Mesothelial cell of epicardium (in vitro differentiated cells): ENCODE measurements at regions not wholly inside any gene's neighbourhood (a gene's known extent, or its start where the extent isn't known, plus 50 kb on each side); places are given as distances from the start of the nearest gene placed in this dataset.

ENCODE experiments used
- DNase-seq, 2 experiments: peaks; one replicate each; pipeline ENCODE4 v3.0.0; 2021; ENCODE audit warnings: low spot score in 2 of 2; ENCODE audit not compliant: unreplicated experiment in 2 of 2
- H3K27ac Mint-ChIP-seq: 2 replicates; pipeline ENCODE4 v1.8.0; 2021; ENCODE audit warnings: mixed read lengths
- H3K27me3 Mint-ChIP-seq: 2 replicates; pipeline ENCODE4 v1.8.0; 2021; ENCODE audit warnings: low read depth, mixed read lengths
- H3K36me3 Mint-ChIP-seq: 2 replicates; pipeline ENCODE4 v1.8.0; 2021; ENCODE audit warnings: mixed read lengths
- H3K4me1 Mint-ChIP-seq: 2 replicates; pipeline ENCODE4 v1.8.0; 2021; ENCODE audit warnings: mixed read lengths
- H3K4me3 Mint-ChIP-seq: 2 replicates; pipeline ENCODE4 v1.8.0; 2021; ENCODE audit warnings: mild to moderate bottlenecking, moderate library complexity, mixed read lengths
- H3K9me3 Mint-ChIP-seq: 2 replicates; pipeline ENCODE4 v1.8.0; 2021; ENCODE audit warnings: mixed read lengths
- TF ChIP-seq, protein P1 (sequence below): fragments of 200-600 bp; sonication (generic); IDR thresholded peaks from one replicate; pipeline ENCODE4 v1.5.0; 2021; ENCODE audit warnings: antibody characterized with exemption; ENCODE audit not compliant: unreplicated experiment

GRCh38 chr11:130722401-130722800, 193.9 kb downstream of the SNX19 start:
- Mint-ChIP-seq H3K9me3 (no peaks in the 10 kb centered on the region), H3K27ac (no peak overlapping the region), H3K27me3 (no peaks in the 10 kb centered on the region), H3K36me3 (no peaks in the 10 kb centered on the region), H3K4me1 (peaks cover 47% of the 10 kb centered on the region), H3K4me3 (no peak overlapping the region)
- TF ChIP-seq, protein P1, sequence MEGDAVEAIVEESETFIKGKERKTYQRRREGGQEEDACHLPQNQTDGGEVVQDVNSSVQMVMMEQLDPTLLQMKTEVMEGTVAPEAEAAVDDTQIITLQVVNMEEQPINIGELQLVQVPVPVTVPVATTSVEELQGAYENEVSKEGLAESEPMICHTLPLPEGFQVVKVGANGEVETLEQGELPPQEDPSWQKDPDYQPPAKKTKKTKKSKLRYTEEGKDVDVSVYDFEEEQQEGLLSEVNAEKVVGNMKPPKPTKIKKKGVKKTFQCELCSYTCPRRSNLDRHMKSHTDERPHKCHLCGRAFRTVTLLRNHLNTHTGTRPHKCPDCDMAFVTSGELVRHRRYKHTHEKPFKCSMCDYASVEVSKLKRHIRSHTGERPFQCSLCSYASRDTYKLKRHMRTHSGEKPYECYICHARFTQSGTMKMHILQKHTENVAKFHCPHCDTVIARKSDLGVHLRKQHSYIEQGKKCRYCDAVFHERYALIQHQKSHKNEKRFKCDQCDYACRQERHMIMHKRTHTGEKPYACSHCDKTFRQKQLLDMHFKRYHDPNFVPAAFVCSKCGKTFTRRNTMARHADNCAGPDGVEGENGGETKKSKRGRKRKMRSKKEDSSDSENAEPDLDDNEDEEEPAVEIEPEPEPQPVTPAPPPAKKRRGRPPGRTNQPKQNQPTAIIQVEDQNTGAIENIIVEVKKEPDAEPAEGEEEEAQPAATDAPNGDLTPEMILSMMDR = no peak
- DNase-seq = no peak

GRCh38 chr11:130725421-130726233, 190.7 kb downstream of the SNX19 start:
- Mint-ChIP-seq H3K9me3 (peaks cover 17% of the 10 kb centered on the region), H3K4me1 (peaks cover 38% of the 10 kb centered on the region), H3K27me3 (no peaks in the 10 kb centered on the region), H3K36me3 (peaks cover 6% of the 10 kb centered on the region), H3K27ac (peak overlapping the region; percentile 8), H3K4me3 (no peak overlapping the region)
- TF ChIP-seq, protein P1 = no peak
- no peak for DNase-seq

DNA sequence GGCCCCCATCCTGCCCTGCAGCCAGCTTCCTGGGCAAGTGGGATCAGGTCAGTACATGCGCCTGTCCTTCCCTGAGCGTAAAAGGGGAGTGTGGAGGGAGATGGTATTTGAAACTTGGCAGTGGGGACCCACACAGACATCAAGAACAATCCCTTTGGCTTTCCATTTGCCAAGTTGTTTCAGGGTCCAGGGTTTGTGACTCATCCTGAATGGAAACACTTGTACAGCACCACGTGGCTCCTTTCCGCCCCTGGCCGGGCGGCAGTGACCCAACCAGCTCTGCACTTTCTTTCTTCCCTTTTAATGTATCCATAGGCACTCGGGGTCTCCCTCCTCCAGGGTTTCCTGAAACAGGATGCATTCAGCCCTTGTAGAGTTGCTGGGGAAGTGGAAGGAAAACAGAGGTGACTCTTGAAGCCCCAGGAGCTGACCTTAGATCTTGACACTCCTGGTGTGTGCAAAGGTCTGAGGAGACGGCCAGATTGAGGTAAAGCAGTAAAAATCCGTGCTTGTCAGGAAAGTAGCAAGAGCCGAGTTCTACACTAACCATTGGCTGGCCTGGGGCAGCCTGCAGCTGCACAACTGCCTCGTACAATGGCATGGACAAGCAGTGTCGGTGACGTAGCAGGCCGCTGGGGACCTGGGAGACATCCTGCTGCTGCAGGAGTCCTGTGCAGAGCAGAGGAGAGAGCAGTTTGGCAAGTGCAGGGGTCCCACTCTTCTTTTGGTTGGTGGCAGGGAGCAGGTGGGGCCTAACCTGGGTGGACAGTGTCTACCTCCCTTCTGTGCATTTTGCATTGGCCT, 189.8 kb downstream of the SNX19 start:
- Mint-ChIP-seq H3K9me3 (peaks cover 25% of the 10 kb centered on the region), H3K4me3 (no peak overlapping the region), H3K27me3 (no peaks in the 10 kb centered on the region), H3K4me1 (peaks cover 36% of the 10 kb centered on the region), H3K36me3 (peaks cover 12% of the 10 kb centered on the region), H3K27ac (no peak overlapping the region)
- TF ChIP-seq, protein P1 = no peak
- no peak for DNase-seq

DNA sequence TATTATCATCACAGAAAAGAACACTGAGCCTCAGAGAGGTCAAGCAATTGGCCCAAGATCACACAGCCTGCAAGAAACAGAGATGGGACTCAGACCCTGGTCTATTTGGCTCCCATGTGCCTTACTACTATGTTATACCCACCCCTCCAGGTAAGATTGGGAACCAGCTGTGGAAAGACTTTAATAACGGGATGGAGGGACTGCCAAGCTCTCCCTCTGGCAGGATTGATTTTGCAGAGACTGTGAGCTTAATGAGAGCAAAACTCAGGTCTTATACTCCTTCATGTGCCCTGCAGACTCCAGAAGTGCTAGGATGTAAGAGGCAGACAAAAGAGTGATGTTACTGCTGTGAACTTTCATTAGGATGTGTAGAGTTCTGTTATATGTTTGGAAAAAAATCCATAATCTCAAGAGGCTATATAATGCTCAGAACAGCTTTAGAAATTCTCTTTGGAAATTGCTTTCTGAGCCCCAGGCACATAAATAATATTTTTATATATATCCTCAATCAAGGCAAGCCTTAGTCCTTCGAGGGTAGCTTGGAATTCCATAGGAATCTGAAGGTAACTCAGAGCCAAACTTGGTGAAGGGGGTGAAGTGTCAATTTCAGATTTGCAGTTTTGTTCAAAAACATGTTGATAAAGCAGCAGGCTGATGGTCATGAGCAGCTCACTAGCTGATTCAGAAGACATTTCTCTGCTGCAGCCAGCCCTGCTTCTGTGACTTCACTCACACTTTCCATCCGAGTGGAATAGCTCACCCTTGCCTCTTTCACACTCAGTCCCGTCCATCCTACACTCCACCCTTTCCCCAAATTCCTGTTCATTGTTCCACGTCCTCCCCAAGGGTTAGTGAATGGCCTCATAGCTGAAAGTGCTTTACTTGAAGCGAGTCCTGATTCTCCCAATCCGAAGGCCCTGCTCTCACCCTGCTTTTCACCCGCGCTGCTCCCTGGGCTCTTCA, 188.8 kb downstream of the SNX19 start:
- DNase-seq = no peak
- H3K4me3 Mint-ChIP-seq = no peak overlapping the region
- peaks cover 33% of the 10 kb centered on the region for H3K9me3 Mint-ChIP-seq
- peaks cover 17% of the 10 kb centered on the region for H3K36me3 Mint-ChIP-seq
- H3K4me1 Mint-ChIP-seq = peaks cover 36% of the 10 kb centered on the region
- H3K27me3 Mint-ChIP-seq = no peaks in the 10 kb centered on the region
- TF ChIP-seq, protein P1 = no peak
- peak overlapping the region; percentile 55 for H3K27ac Mint-ChIP-seq
